ENCODE measurements at regions not wholly inside any gene's neighbourhood (a gene's known extent, or its start where the extent isn't known, plus 50 kb on each side); places are given as distances from the start of the nearest gene placed in this dataset.

DNA sequence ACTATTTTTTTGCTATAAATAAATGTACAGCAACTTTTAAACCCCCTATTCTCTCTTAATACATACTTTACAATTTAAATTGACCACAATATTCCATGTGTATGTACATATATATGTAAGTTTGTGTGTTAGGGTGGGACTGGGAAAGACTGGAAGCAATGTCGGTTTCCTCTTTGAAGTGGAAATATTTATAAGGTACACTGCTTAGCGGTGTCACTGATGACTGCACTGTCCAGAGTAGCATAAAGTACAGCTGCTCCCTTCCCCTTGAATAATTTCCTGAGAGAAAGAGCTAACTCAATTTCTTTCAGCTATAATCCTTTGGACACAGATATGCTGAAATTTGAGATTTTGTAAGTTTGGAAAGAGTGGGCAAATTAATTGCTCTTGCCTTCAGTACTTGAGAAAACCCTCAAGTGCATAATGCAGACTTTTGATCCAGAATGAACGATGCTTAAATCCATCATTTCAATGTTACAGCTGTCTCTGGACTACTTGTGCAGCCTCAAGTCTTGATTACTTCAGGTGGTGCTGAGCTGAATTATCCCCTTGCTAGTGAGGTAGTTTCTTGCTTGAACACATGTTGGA, 267.0 kb upstream of the CFAP20DC start:
- DNase-seq (ENCODE audit: low spot score), result no peak
- TF ChIP-seq, protein P1, sequence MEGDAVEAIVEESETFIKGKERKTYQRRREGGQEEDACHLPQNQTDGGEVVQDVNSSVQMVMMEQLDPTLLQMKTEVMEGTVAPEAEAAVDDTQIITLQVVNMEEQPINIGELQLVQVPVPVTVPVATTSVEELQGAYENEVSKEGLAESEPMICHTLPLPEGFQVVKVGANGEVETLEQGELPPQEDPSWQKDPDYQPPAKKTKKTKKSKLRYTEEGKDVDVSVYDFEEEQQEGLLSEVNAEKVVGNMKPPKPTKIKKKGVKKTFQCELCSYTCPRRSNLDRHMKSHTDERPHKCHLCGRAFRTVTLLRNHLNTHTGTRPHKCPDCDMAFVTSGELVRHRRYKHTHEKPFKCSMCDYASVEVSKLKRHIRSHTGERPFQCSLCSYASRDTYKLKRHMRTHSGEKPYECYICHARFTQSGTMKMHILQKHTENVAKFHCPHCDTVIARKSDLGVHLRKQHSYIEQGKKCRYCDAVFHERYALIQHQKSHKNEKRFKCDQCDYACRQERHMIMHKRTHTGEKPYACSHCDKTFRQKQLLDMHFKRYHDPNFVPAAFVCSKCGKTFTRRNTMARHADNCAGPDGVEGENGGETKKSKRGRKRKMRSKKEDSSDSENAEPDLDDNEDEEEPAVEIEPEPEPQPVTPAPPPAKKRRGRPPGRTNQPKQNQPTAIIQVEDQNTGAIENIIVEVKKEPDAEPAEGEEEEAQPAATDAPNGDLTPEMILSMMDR (IDR thresholded peaks at IDR 0.05; ENCODE audit: extremely low read depth, missing control alignments), result no peak

DNA sequence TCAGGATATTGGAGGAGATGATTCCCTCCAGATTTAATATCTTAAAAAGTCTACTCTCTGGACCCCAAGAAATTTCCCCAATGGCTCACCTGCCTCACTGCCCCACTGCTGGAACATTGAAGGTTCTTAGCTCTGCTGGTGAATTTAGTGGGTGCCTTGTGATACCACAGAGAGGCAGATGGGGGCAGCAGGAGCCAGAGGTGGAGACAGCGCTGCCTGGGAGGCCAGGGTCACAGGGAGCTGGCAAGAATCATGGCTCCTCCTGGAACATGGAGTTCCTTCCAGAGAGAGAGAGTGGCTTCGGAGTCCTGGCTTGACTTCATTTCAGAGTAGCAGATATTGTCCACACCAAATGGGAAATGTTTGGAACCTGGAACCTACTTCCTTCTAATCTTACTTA, 263.5 kb upstream of the CFAP20DC start:
- DNase-seq (ENCODE audit: low spot score), result peak; percentile 47
- TF ChIP-seq, protein P1 (IDR thresholded peaks at IDR 0.05; ENCODE audit: extremely low read depth, missing control alignments), result peak; percentile 70

DNA sequence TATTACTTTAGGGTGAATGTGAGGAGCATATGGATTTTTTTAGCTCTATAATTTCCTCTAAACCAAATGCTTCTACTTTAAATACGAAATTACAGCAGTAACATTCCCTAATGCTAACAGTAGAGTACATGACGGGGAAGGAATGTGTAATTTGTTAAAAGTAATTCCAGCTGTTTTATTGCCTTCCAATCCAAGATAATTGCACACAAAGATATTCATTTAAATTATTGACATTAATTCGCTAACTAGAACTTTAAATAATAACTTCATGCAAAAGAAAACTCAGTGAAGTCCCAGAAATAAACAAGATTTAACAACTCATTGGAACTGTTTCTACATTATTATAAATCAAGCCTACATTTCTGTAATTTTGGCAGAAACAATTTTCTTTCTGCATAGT, 261.4 kb upstream of the CFAP20DC start:
- no peak for DNase-seq (ENCODE audit: low spot score)
- TF ChIP-seq, protein P1 (IDR thresholded peaks at IDR 0.05; ENCODE audit: extremely low read depth, missing control alignments), result no peak

DNA sequence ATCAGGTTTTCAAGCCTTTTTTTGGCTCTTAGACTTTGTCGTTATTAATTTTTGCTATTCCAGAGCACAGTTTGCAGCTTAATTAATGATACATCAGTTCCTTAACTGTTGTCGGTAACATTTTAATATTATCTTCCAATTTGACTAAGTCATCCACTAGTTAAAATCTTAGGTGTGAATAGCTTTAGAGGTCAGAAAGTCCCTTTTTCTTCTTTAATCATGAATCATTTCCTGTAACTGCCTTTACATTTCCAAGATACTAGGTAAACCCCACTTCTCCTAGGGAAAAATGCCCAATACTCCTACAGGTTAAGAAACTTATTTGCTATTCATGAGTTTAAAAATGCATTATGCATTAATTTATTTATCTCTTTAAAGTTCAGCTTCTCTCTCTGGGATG, 260.9 kb upstream of the CFAP20DC start:
- no peak for DNase-seq (ENCODE audit: low spot score)
- TF ChIP-seq, protein P1 (IDR thresholded peaks at IDR 0.05; ENCODE audit: extremely low read depth, missing control alignments), result no peak

DNA sequence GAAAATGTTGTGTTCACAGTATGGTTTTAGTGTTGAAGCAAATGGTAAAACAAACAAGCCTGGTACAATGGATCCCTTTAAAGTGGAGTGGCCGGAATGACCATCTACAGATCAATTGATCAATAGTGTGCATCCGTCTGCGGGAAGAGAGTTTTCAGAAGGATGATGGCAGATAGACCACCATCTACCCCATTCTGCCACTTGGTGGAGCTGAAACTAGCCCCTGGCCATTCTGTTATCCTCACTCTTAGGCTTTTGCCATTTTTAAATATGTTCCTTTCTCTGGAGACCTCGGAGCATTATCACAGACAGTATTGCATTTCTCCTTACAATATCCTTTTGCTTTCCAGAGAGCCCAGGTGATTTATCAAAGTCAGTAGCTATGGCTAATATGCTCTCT, 258.9 kb upstream of the CFAP20DC start:
- TF ChIP-seq, protein P1 (IDR thresholded peaks at IDR 0.05; ENCODE audit: extremely low read depth, missing control alignments), result no peak
- DNase-seq (ENCODE audit: low spot score), result no peak

DNA sequence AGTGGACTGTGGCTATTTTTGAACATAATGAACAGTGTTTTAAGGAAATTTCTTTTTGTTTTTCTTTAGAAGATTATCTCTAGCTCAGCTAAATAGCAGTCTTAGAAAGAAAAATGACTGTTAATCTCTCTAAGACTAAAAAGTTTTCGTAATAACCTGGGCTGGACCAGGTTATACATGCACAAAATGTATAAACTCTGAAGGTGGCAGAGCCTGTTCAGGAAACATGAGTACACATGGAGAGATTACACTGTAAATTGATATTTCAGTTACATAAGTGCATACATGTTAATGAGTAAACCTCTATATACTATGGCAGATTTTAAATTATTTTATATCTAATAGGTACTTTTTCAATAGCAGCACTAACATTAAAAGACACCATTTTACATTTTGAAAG, 258.2 kb upstream of the CFAP20DC start:
- TF ChIP-seq, protein P1 (IDR thresholded peaks at IDR 0.05; ENCODE audit: extremely low read depth, missing control alignments), result no peak
- DNase-seq (ENCODE audit: low spot score), result no peak

DNA sequence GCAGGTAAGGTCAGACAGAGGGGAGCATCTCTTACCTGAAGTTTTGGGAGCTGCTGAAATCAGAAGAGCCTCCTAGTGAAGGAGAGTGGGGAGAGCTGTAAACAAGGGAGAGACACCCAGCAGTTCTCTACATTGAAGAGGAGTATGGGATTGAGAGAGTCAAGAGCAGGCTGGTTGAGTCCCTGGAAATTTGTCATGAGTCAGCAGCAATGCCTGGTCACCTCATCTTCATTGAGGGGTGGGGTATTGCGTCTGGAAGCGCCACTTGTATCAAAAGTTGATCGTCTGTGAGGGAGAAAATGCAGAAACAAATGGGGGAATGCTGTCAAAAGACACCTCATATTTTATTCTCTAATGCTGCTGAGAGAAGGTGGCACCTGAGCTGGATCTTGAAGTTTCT, 256.6 kb upstream of the CFAP20DC start:
- no peak for DNase-seq (ENCODE audit: low spot score)
- TF ChIP-seq, protein P1 (IDR thresholded peaks at IDR 0.05; ENCODE audit: extremely low read depth, missing control alignments), result no peak

Data from GM20000 (cell line).